WTC11 (cell line): ENCODE measurements at regions not wholly inside any gene's neighbourhood (a gene's known extent, or its start where the extent isn't known, plus 50 kb on each side); places are given as distances from the start of the nearest gene placed in this dataset.

Experiments
- ETV6 ChIP-seq: sonication (generic); formaldehyde crosslinking; IDR thresholded peaks from 2 replicates; pipeline ENCODE4 v1.8.1; 2022; ENCODE audit warnings: mild to moderate bottlenecking, missing genetic modification reagents
- GTF2I ChIP-seq: fragments of 250-450 bp; sonication (Bioruptor Pico); conservative IDR thresholded peaks from 2 replicates; pipeline ENCODE4 v1.4.0; 2021; ENCODE audit warnings: mild to moderate bottlenecking
- OVOL2 ChIP-seq: fragments of 250-450 bp; sonication (Bioruptor Pico); IDR thresholded peaks from 2 replicates; pipeline ENCODE4 v1.9.0; 2021; ENCODE audit warnings: mild to moderate bottlenecking, borderline replicate concordance
- SP1 ChIP-seq: sonication (generic); formaldehyde crosslinking; conservative IDR thresholded peaks from 2 replicates; pipeline ENCODE4 v1.8.1; 2022; ENCODE audit warnings: missing genetic modification reagents
- TEAD4 ChIP-seq: sonication (generic); formaldehyde crosslinking; IDR thresholded peaks from 2 replicates; pipeline ENCODE4 v1.8.0; 2022; ENCODE audit warnings: mild to moderate bottlenecking, missing genetic modification reagents
- ZNF671 ChIP-seq: fragments of 250-450 bp; sonication (Bioruptor Pico); IDR thresholded peaks from 2 replicates; pipeline ENCODE4 v1.8.0; 2021; ENCODE audit warnings: mild to moderate bottlenecking
- TF ChIP-seq, protein P1 (sequence below): sonication (generic); formaldehyde crosslinking; IDR thresholded peaks from 2 replicates; pipeline ENCODE4 v1.8.0; 2022; ENCODE audit warnings: mild to moderate bottlenecking, missing genetic modification reagents
- TF ChIP-seq, protein P2 (sequence below): sonication (generic); formaldehyde crosslinking; IDR thresholded peaks from 2 replicates; pipeline ENCODE4 v1.8.1; 2022; ENCODE audit warnings: low read depth, missing genetic modification reagents, borderline replicate concordance
- TF ChIP-seq, protein P3 (sequence below): sonication (generic); formaldehyde crosslinking; IDR thresholded peaks from 2 replicates; pipeline ENCODE4 v1.8.1; 2023; ENCODE audit warnings: mild to moderate bottlenecking, missing genetic modification reagents
- TF ChIP-seq, protein P4 (sequence below): fragments of 200-600 bp; IDR thresholded peaks from 2 replicates; pipeline ENCODE4 v1.8.0; 2022; ENCODE audit warnings: antibody characterized with exemption
- TF ChIP-seq, protein P5 (sequence below): sonication (generic); formaldehyde crosslinking; IDR thresholded peaks from 2 replicates; pipeline ENCODE4 v1.8.0; 2022; ENCODE audit warnings: mild to moderate bottlenecking, missing genetic modification reagents
- TF ChIP-seq, protein P6 (sequence below): sonication (generic); formaldehyde crosslinking; IDR thresholded peaks from 2 replicates; pipeline ENCODE4 v1.8.0; 2023; ENCODE audit warnings: missing genetic modification reagents, mild to moderate bottlenecking, borderline replicate concordance
- TF ChIP-seq, protein P7 (sequence below): sonication (generic); formaldehyde crosslinking; IDR thresholded peaks from 2 replicates; pipeline ENCODE4 v1.8.1; 2023; ENCODE audit warnings: mild to moderate bottlenecking, missing genetic modification reagents, moderate library complexity
- TF ChIP-seq, protein P8 (sequence below): sonication (generic); formaldehyde crosslinking; IDR thresholded peaks from 2 replicates; pipeline ENCODE4 v1.8.1; 2022; ENCODE audit warnings: mild to moderate bottlenecking, moderate library complexity, missing genetic modification reagents

DNA sequence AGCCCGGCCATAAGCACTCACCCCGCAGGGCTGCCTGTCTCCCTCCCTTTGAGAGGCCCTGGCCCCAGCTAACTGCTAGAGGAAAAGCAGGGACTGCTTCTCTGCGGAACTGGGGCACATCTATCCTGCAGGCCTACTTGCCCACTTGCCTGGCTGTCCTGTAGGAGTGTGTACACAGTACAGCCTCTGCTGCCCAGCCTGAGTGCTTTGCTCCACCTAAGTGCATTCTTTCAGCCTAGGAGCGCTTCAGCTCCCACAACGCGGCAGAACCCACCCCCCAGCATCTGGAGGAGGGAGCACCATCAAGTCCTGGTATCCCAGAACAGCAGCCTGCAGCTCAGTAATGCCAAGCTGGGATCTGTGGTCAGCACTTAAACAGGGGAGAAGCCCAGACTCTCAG lies 79.9 kb upstream of the CD163 start:
- TF ChIP-seq, protein P1, sequence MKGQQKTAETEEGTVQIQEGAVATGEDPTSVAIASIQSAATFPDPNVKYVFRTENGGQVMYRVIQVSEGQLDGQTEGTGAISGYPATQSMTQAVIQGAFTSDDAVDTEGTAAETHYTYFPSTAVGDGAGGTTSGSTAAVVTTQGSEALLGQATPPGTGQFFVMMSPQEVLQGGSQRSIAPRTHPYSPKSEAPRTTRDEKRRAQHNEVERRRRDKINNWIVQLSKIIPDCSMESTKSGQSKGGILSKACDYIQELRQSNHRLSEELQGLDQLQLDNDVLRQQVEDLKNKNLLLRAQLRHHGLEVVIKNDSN (CRISPR knock-in tag): no peak
- TF ChIP-seq, protein P2, sequence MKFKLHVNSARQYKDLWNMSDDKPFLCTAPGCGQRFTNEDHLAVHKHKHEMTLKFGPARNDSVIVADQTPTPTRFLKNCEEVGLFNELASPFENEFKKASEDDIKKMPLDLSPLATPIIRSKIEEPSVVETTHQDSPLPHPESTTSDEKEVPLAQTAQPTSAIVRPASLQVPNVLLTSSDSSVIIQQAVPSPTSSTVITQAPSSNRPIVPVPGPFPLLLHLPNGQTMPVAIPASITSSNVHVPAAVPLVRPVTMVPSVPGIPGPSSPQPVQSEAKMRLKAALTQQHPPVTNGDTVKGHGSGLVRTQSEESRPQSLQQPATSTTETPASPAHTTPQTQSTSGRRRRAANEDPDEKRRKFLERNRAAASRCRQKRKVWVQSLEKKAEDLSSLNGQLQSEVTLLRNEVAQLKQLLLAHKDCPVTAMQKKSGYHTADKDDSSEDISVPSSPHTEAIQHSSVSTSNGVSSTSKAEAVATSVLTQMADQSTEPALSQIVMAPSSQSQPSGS (CRISPR knock-in tag): no peak
- TF ChIP-seq SP1 (CRISPR knock-in tag) (no peak), OVOL2 (CRISPR knock-in tag) (no peak), ETV6 (CRISPR knock-in tag) (no peak), GTF2I (no peak), TEAD4 (no peak), ZNF671 (CRISPR knock-in tag) (no peak)
- TF ChIP-seq, protein P3, sequence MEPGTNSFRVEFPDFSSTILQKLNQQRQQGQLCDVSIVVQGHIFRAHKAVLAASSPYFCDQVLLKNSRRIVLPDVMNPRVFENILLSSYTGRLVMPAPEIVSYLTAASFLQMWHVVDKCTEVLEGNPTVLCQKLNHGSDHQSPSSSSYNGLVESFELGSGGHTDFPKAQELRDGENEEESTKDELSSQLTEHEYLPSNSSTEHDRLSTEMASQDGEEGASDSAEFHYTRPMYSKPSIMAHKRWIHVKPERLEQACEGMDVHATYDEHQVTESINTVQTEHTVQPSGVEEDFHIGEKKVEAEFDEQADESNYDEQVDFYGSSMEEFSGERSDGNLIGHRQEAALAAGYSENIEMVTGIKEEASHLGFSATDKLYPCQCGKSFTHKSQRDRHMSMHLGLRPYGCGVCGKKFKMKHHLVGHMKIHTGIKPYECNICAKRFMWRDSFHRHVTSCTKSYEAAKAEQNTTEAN (CRISPR knock-in tag): no peak
- TF ChIP-seq, protein P4, sequence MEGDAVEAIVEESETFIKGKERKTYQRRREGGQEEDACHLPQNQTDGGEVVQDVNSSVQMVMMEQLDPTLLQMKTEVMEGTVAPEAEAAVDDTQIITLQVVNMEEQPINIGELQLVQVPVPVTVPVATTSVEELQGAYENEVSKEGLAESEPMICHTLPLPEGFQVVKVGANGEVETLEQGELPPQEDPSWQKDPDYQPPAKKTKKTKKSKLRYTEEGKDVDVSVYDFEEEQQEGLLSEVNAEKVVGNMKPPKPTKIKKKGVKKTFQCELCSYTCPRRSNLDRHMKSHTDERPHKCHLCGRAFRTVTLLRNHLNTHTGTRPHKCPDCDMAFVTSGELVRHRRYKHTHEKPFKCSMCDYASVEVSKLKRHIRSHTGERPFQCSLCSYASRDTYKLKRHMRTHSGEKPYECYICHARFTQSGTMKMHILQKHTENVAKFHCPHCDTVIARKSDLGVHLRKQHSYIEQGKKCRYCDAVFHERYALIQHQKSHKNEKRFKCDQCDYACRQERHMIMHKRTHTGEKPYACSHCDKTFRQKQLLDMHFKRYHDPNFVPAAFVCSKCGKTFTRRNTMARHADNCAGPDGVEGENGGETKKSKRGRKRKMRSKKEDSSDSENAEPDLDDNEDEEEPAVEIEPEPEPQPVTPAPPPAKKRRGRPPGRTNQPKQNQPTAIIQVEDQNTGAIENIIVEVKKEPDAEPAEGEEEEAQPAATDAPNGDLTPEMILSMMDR: no peak
- TF ChIP-seq, protein P5, sequence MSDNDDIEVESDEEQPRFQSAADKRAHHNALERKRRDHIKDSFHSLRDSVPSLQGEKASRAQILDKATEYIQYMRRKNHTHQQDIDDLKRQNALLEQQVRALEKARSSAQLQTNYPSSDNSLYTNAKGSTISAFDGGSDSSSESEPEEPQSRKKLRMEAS (CRISPR knock-in tag): no peak
- TF ChIP-seq, protein P6, sequence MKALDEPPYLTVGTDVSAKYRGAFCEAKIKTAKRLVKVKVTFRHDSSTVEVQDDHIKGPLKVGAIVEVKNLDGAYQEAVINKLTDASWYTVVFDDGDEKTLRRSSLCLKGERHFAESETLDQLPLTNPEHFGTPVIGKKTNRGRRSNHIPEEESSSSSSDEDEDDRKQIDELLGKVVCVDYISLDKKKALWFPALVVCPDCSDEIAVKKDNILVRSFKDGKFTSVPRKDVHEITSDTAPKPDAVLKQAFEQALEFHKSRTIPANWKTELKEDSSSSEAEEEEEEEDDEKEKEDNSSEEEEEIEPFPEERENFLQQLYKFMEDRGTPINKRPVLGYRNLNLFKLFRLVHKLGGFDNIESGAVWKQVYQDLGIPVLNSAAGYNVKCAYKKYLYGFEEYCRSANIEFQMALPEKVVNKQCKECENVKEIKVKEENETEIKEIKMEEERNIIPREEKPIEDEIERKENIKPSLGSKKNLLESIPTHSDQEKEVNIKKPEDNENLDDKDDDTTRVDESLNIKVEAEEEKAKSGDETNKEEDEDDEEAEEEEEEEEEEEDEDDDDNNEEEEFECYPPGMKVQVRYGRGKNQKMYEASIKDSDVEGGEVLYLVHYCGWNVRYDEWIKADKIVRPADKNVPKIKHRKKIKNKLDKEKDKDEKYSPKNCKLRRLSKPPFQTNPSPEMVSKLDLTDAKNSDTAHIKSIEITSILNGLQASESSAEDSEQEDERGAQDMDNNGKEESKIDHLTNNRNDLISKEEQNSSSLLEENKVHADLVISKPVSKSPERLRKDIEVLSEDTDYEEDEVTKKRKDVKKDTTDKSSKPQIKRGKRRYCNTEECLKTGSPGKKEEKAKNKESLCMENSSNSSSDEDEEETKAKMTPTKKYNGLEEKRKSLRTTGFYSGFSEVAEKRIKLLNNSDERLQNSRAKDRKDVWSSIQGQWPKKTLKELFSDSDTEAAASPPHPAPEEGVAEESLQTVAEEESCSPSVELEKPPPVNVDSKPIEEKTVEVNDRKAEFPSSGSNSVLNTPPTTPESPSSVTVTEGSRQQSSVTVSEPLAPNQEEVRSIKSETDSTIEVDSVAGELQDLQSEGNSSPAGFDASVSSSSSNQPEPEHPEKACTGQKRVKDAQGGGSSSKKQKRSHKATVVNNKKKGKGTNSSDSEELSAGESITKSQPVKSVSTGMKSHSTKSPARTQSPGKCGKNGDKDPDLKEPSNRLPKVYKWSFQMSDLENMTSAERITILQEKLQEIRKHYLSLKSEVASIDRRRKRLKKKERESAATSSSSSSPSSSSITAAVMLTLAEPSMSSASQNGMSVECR: no peak
- TF ChIP-seq, protein P7, sequence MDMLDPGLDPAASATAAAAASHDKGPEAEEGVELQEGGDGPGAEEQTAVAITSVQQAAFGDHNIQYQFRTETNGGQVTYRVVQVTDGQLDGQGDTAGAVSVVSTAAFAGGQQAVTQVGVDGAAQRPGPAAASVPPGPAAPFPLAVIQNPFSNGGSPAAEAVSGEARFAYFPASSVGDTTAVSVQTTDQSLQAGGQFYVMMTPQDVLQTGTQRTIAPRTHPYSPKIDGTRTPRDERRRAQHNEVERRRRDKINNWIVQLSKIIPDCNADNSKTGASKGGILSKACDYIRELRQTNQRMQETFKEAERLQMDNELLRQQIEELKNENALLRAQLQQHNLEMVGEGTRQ: no peak
- TF ChIP-seq, protein P8, sequence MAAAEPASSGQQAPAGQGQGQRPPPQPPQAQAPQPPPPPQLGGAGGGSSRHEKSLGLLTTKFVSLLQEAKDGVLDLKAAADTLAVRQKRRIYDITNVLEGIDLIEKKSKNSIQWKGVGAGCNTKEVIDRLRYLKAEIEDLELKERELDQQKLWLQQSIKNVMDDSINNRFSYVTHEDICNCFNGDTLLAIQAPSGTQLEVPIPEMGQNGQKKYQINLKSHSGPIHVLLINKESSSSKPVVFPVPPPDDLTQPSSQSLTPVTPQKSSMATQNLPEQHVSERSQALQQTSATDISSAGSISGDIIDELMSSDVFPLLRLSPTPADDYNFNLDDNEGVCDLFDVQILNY (CRISPR knock-in tag): no peak
